ENCODE measurements at regions not wholly inside any gene's neighbourhood (a gene's known extent, or its start where the extent isn't known, plus 50 kb on each side); places are given as distances from the start of the nearest gene placed in this dataset.
"Not testable (repeated sequence)": the region's sequence is repeated elsewhere in the genome, so short reads cannot be mapped to it uniquely, and the experiment has no call there.

DNA sequence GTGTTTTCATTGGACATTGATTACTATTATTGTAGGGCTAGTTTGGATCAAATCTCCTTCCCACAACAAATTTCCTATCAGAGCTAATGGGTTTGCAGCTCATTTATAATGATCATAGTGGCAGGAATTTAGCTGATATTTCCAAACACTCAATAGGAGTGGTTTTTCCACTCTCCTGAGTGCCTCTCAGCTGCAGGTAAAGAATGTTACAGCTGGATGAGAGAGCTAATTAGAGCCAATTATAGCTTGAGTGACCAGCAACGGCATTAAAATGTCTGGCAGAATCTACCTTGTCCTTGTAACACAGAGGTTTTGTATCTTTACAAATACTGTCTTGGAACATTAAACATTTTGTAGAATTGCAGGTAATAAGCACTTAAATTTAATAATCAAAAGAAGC, 602.8 kb upstream of the EPHA5 start:
- DNase-seq, result no peak
- Histone ChIP-seq H3K9ac (no peak overlapping the region), H3K79me2 (ENCODE audit: insufficient read depth) (no peaks in the 10 kb centered on the region), H3K4me2 (no peak overlapping the region), H4K20me1 (ENCODE audit: insufficient read depth) (no peaks in the 10 kb centered on the region), H3F3A (replicated peaks; ENCODE audit: insufficient read depth) (no peaks in the 10 kb centered on the region), H3K27ac (ENCODE audit: low read depth in 2 of 2, low read length in 1 of 2) (no peak overlapping the region), H2AFZ (ENCODE audit: low read depth) (no peak overlapping the region; the same call in 1 of the 2 replicates), H3K4me1 (ENCODE audit: control insufficient read depth in 1 of 2, insufficient read depth in 2 of 2, low read depth in 1 of 2, low read length in 1 of 2) (no peaks in the 10 kb centered on the region), H3K9me2 (no peaks in the 10 kb centered on the region), H3K36me3 (replicated peaks in 1 of 2; ENCODE audit: control insufficient read depth in 1 of 2, insufficient read depth in 2 of 2, low read length in 1 of 2) (no peaks in the 10 kb centered on the region), H3K4me3 (ENCODE audit: low read depth in 2 of 2, low read length in 1 of 2) (no peak overlapping the region), H3K9me3 (no peaks in the 10 kb centered on the region), H3K27me3 (ENCODE audit: insufficient read depth) (no peaks in the 10 kb centered on the region)
- POLR2A ChIA-PET, result no interaction called here
- TF ChIP-seq, protein P1, sequence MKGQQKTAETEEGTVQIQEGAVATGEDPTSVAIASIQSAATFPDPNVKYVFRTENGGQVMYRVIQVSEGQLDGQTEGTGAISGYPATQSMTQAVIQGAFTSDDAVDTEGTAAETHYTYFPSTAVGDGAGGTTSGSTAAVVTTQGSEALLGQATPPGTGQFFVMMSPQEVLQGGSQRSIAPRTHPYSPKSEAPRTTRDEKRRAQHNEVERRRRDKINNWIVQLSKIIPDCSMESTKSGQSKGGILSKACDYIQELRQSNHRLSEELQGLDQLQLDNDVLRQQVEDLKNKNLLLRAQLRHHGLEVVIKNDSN (IDR thresholded peaks at IDR 0.05; ENCODE audit: borderline replicate concordance, low read depth), result no peak
- TF ChIP-seq EZH2phosphoT487 (IDR thresholded peaks at IDR 0.05; ENCODE audit: borderline replicate concordance, low read depth), result no peak
- no peak for TF ChIP-seq TCF12 (IDR thresholded peaks at IDR 0.05)
- TF ChIP-seq NFIC (IDR thresholded peaks at IDR 0.05; ENCODE audit: borderline replicate concordance), result no peak
- TF ChIP-seq, protein P2, sequence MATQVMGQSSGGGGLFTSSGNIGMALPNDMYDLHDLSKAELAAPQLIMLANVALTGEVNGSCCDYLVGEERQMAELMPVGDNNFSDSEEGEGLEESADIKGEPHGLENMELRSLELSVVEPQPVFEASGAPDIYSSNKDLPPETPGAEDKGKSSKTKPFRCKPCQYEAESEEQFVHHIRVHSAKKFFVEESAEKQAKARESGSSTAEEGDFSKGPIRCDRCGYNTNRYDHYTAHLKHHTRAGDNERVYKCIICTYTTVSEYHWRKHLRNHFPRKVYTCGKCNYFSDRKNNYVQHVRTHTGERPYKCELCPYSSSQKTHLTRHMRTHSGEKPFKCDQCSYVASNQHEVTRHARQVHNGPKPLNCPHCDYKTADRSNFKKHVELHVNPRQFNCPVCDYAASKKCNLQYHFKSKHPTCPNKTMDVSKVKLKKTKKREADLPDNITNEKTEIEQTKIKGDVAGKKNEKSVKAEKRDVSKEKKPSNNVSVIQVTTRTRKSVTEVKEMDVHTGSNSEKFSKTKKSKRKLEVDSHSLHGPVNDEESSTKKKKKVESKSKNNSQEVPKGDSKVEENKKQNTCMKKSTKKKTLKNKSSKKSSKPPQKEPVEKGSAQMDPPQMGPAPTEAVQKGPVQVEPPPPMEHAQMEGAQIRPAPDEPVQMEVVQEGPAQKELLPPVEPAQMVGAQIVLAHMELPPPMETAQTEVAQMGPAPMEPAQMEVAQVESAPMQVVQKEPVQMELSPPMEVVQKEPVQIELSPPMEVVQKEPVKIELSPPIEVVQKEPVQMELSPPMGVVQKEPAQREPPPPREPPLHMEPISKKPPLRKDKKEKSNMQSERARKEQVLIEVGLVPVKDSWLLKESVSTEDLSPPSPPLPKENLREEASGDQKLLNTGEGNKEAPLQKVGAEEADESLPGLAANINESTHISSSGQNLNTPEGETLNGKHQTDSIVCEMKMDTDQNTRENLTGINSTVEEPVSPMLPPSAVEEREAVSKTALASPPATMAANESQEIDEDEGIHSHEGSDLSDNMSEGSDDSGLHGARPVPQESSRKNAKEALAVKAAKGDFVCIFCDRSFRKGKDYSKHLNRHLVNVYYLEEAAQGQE (IDR thresholded peaks at IDR 0.05; ENCODE audit: low read depth, low read length), result no peak
- TF ChIP-seq NRF1 (IDR thresholded peaks at IDR 0.05; ENCODE audit: low read depth, low read length), result no peak
- TF ChIP-seq RCOR1 (IDR thresholded peaks at IDR 0.05; ENCODE audit: low read length), result no peak
- no peak for TF ChIP-seq EP300 (IDR thresholded peaks at IDR 0.05; ENCODE audit: borderline replicate concordance in 1 of 2, low read depth in 1 of 2, low read length in 1 of 2)
- TF ChIP-seq, protein P3, sequence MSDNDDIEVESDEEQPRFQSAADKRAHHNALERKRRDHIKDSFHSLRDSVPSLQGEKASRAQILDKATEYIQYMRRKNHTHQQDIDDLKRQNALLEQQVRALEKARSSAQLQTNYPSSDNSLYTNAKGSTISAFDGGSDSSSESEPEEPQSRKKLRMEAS (IDR thresholded peaks at IDR 0.05; ENCODE audit: low read depth), result no peak
- no peak for TF ChIP-seq RFX5 (IDR thresholded peaks at IDR 0.05; ENCODE audit: low read length)
- no peak for TF ChIP-seq TAF1 (IDR thresholded peaks at IDR 0.05; ENCODE audit: borderline replicate concordance, low read depth, low read length)
- TF ChIP-seq TEAD4 (IDR thresholded peaks at IDR 0.05; ENCODE audit: borderline replicate concordance, insufficient read depth), result no peak
- TF ChIP-seq GABPA (IDR thresholded peaks at IDR 0.05; ENCODE audit: low read depth), result no peak
- no peak for TF ChIP-seq GATA2 (CRISPR knock-in tag; IDR thresholded peaks at IDR 0.05)
- TF ChIP-seq, protein P4, sequence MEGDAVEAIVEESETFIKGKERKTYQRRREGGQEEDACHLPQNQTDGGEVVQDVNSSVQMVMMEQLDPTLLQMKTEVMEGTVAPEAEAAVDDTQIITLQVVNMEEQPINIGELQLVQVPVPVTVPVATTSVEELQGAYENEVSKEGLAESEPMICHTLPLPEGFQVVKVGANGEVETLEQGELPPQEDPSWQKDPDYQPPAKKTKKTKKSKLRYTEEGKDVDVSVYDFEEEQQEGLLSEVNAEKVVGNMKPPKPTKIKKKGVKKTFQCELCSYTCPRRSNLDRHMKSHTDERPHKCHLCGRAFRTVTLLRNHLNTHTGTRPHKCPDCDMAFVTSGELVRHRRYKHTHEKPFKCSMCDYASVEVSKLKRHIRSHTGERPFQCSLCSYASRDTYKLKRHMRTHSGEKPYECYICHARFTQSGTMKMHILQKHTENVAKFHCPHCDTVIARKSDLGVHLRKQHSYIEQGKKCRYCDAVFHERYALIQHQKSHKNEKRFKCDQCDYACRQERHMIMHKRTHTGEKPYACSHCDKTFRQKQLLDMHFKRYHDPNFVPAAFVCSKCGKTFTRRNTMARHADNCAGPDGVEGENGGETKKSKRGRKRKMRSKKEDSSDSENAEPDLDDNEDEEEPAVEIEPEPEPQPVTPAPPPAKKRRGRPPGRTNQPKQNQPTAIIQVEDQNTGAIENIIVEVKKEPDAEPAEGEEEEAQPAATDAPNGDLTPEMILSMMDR (IDR thresholded peaks at IDR 0.05), result no peak
- WGBS (ENCODE audit: low lambda C conversion rate), result 4% methylated on average over 1 of the region's 1 CpG
- CTCF ChIA-PET, result no interaction called here

DNA sequence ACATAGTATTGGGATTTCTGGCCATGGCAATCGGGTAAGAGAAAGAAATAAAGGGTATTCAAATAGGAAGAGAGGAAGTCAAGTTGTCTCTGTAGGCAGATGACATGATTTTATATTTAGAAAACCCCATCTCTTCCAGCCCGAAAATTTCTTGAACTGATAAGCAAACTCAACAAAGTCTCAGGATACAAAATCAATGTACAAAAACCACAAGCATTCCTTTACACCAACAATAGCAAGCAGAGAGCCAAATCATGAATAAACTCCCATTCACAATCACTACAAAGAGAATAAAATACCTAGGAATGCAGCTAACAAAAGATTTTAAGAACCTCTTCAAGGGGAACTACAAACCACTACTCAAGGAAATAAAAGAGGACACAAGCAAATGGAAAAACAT, 600.1 kb upstream of the EPHA5 start:
- H3K4me2 ChIP-seq; H3F3A ChIP-seq (replicated peaks; ENCODE audit: insufficient read depth); H2AFZ ChIP-seq (ENCODE audit: low read depth); DNase-seq; H4K20me1 ChIP-seq (ENCODE audit: insufficient read depth); H3K9me2 ChIP-seq; H3K9me3 ChIP-seq; H3K4me1 ChIP-seq (ENCODE audit: control insufficient read depth in 1 of 2, insufficient read depth in 2 of 2, low read depth in 1 of 2, low read length in 1 of 2); POLR2A ChIA-PET; H3K27ac ChIP-seq (ENCODE audit: low read depth in 2 of 2, low read length in 1 of 2); H3K9ac ChIP-seq; H3K36me3 ChIP-seq (replicated peaks in 1 of 2; ENCODE audit: control insufficient read depth in 1 of 2, insufficient read depth in 2 of 2, low read length in 1 of 2); H3K4me3 ChIP-seq (ENCODE audit: low read depth in 2 of 2, low read length in 1 of 2); H3K79me2 ChIP-seq (ENCODE audit: insufficient read depth); H3K27me3 ChIP-seq (ENCODE audit: insufficient read depth): not testable (repeated sequence)
- CTCF ChIA-PET, result interaction anchor here (0.7 kb wide), 1 partner anchor 1379 kb away, joined by 3 read pairs; no protein-coding TSS in a partner anchor
- WGBS (ENCODE audit: low lambda C conversion rate), result 6% methylated on average over 2 of the region's 2 CpGs

GRCh38 chr4:66266554-66266953, 596.3 kb upstream of the EPHA5 start:
- CTCF ChIA-PET, H3K9me2 ChIP-seq, POLR2A ChIA-PET: not testable (repeated sequence)

More at GRCh38 chr4:66266554-66266953, 596.3 kb upstream of the EPHA5 start:
- not testable (repeated sequence) for H3K4me2 ChIP-seq; H3K9me3 ChIP-seq; H3K27me3 ChIP-seq (ENCODE audit: insufficient read depth); H3K4me3 ChIP-seq (ENCODE audit: low read depth in 2 of 2, low read length in 1 of 2); H3K9ac ChIP-seq; H3K36me3 ChIP-seq (replicated peaks in 1 of 2; ENCODE audit: control insufficient read depth in 1 of 2, insufficient read depth in 2 of 2, low read length in 1 of 2); H3F3A ChIP-seq (replicated peaks; ENCODE audit: insufficient read depth); H3K79me2 ChIP-seq (ENCODE audit: insufficient read depth); H4K20me1 ChIP-seq (ENCODE audit: insufficient read depth); H3K27ac ChIP-seq (ENCODE audit: low read depth in 2 of 2, low read length in 1 of 2); H3K4me1 ChIP-seq (ENCODE audit: control insufficient read depth in 1 of 2, insufficient read depth in 2 of 2, low read depth in 1 of 2, low read length in 1 of 2); DNase-seq; H2AFZ ChIP-seq (ENCODE audit: low read depth)
- 4% methylated on average over 5 of the region's 5 CpGs for WGBS (ENCODE audit: low lambda C conversion rate)

Measured in SK-N-SH (cell line).